Myocyte (in vitro differentiated cells): ENCODE measurements at regions not wholly inside any gene's neighbourhood (a gene's known extent, or its start where the extent isn't known, plus 50 kb on each side); places are given as distances from the start of the nearest gene placed in this dataset.

ENCODE experiments used
- DNase-seq: peaks from one replicate; pipeline ENCODE4 v3.0.0-alpha.2; 2012; ENCODE audit warnings: low read depth

DNA sequence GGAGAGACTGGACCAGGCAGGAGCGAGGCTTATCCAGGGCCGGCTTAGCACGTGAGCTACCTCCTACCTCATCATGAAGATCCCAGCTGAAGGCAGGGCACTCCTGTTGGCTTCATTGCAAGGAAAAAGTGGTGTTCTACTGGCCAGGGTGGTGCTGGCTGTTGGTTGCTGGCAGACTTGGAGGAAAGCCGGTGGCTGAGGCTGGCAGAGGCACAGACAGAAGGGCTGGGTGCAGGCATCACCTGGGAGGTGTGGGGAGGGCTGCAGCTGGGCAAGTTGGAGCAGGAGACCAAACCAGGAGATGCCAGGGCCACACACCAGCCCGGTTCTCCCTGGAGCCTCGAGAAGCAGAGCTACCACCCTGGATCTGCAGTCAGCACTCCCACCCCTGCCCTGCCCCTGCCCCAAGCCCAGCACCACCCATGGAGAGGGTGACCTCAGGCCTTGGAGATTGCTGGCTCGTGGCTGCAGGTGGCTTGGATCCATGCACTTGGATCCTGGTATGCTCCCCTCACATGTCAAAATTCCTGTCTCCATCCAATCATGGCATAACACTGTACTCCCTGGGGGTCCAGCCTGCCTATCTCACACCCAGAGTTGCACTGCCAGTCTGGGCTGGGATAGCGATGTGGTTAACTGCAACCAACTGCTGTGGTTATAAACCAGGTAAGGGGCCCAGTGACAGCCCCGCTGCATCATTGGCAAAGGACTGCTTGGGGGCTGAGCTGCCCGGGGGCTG, 49.7 kb downstream of the GLI2 start:
- DNase-seq: no peak

DNA sequence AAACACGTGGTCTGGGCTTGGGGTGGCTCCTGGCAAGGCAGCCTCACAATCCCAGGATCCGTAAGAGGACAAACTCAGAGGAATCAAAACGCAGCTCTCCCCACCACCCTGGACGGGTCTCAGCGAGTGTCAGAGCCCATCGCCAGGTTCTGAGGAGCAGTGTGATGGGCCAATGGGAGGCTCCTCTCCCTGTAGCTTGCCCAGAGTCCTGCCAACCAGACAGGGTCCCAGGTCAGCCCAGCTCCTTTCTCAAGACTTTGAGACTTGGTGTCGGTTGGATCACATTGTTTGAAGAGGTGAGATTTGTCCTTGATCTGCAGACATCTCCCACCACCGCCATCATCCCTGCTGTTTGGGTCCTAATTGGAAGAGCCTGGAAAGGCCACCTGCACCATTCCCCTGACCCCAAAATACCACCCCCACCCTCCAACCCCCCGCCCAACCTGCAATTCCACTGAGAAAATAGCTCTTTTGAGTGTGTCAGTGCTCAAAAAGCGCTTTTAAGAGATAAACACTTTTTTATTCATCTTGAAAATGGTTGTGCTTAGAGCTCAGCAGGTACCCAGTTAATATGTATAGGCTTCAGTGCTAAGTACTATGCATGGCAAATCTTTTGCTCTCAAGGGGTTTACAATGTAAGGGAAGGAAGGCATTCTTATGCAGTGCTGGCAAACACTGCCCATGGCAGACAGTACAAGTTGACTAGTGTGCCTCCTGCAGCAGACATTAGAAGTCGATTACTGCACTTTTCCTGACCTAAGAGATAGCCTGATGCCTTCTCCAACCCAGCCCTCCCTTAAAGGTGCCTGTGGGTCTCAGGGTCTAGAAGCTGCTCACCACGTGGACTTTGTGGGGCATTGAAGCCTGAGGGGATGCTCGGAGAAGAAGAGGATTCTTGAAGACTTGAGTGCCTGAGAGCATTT, 50.6 kb downstream of the GLI2 start:
- no peak for DNase-seq

DNA sequence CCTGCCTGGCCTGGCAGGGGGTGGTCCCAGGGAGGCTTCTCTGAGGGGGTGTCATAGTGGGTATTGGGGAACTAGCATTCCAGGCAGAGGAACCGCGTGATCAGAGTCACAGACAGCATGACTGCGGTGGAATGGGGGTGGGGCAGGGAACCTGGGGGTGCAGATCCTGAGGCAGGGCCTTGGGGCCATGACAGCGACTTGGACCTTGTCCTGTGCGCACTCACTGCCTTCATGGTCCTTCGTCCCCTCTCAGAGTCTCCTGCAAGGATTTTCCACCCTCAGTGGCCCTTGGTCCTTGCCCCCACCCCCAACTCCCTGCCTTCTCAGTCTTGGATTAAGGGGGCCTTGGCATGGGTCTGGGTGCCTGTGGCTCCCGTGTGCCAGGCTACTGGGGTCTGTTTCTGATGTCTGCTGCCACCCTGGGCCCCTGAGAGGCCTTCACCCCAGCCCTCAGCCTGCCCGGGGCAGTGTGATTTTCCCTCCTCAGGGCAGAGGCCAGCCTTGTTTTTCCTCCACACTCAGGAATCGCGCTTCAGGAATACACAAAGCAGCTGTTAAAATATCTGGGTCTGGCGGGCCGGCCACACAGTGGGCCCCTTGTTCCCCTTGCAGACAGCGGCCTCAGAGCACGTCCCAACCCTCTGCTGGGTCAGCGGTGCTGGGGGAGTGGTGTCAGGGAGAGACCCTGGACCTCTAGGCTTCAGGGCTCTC, 51.6 kb downstream of the GLI2 start:
- DNase-seq: no peak

DNA sequence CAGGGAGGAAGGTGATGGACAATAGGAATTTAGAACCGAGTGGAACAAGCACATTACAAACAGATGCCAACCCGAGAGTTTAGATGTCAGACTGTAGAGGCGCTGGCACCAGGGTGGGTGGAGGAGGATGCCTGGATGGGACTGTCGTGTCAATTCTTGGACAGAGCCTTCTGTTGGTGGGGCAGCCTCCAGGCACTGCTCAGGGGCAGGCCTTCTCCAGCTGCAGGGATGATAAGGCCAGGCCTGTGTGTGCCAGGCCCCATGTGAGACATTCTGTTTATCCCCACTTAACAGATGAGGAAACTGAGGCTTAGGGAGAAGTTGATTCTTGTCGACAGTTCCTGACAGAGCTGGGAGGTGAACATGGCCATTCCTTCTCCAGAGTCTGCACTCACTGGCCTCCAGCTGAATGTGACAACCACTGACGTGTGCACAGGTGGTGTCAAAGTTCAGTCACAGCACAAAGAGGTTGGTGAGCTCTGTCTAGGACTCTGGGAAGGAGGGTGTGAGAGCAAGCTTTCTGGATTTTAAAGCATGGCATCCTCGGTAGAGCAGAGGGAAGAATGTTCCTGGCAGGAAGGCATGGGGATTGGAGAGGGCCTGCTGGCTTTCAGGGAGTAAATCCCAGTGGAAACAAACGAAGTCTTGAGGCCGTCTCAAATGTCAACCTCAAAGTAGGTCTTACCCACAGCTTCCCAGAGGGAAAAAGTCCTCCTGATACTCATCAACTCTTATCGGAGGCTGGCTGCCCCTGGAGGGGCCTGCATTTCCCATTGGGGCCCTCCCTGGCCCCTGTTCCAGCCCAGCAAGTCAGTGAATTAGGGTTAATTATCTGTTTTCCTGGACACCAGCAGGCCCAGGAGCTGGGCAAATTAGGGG, 52.4 kb downstream of the GLI2 start:
- DNase-seq: peak; percentile 28

DNA sequence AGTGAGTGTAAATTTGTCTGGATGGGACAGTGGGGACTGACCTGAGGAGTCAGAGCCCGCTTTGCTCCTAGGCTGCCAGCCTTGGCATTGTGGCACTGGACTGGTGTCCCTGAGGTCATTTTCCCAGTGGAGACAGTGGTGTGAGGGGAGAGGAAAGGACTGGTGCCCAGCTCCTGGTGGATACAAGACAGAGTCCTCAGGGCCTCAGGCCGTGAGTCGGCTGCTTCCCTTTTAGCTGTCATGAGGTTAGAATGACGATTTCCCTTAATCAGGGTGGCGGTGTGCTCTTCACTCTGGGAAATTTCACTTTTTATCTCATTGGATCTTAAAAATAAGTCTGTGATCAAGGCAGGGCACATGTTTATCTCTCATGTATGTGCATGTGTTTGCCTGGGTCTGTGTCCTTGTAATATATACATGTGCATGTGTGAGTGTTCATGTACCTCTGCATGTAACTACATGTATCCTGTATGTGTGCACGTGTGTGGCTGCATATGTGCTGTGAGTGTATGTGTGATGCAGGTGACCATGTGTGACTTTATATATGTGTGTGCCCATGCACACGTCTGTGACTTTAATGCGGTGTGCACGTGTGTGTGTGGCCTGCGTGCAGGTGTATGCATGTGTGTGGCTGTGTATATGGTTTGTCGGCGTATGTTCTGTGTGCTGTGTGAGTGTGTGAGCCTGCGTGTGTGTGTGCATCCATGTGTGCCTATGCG, 55.7 kb downstream of the GLI2 start:
- DNase-seq: no peak

DNA sequence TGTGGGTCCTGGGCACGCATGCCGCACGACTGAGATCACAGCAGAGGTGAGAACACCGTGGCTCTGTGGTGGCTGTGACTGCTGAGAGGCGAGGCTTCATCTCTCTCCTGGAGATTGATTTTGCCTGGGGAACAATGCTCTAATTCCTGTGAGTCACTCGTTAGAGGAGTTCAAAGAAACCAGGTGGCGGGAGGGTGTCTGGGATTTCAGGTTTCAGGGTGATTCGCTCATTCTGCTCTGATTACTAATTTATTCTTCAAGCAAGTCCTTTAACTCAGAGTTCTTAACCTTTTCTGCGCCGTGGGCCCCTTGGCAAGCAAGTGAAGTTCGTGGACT, 56.3 kb downstream of the GLI2 start:
- no peak for DNase-seq

DNA sequence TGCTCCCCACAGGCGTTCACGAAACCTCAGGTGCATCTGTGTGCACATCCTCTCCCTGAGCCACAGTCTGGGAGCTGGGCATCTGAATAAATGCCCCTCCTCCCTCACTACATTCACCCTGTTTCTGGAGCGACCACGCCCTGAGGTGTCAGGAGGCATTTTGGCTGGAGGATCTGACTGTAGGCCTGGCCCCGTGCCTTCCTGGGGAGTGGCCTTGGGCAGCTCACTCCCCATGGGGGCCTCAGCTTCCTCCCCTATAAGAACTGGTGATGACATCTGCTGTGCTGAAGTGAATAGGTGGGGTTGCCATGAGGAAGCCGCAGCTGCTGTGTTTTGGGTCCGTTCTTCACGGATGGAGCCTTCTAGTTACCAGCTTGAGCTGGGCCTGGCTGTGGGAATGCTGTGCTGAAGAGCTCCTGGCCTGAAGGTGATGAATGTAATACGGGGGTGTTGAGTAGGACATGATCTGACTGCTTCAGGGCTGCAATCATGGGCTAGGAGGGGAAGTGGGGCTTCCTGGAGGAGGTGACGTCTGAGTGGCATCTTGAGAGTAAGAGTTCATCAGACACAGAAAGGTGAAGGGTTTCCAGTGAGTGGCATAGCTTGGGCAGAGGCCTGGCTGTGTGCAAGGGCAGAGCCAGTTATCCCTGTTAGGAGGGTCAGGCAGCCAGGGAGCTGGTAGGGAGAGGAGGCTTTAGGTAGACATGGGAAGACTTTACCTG, 58.2 kb downstream of the GLI2 start:
- DNase-seq: no peak

DNA sequence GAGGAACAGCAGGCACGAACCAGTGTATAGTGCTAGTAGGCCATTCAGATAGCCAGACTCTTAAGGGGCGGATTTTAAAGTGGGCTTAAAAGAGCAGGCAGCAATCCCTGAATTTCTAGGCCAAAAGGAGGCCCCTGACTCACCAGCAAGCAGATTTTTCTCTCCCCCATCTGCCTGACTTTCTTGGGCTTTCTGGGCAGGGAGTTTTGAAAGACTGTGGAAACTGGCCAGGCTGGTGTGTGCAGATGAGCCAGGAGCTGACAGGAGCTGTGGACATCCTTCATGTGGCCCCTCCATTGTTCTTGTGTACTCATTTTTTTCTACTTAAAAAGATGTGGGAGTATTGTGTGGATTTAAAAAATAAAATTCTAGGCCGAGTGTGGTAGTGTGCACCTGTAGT, 59.0 kb downstream of the GLI2 start:
- DNase-seq: no peak

DNA sequence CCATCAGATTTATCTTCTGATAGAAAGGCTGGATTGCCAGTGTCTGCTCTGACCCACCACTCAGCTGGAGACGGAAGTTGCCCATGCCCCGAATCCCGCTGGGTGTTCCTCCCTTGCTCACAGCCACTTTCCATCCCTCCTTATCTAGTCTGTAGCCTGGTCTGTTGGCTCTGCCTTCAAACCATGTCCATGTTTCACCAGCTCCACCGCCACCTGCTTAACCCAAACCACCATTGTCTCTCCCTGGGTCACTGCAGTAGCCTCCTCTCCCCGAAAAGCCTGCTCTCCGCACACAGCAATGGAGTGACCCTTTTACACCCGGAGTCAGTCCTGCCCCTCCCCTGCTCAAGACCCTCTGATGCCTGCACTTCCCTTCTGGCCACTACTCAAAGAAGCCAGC, 60.4 kb downstream of the GLI2 start:
- no peak for DNase-seq

DNA sequence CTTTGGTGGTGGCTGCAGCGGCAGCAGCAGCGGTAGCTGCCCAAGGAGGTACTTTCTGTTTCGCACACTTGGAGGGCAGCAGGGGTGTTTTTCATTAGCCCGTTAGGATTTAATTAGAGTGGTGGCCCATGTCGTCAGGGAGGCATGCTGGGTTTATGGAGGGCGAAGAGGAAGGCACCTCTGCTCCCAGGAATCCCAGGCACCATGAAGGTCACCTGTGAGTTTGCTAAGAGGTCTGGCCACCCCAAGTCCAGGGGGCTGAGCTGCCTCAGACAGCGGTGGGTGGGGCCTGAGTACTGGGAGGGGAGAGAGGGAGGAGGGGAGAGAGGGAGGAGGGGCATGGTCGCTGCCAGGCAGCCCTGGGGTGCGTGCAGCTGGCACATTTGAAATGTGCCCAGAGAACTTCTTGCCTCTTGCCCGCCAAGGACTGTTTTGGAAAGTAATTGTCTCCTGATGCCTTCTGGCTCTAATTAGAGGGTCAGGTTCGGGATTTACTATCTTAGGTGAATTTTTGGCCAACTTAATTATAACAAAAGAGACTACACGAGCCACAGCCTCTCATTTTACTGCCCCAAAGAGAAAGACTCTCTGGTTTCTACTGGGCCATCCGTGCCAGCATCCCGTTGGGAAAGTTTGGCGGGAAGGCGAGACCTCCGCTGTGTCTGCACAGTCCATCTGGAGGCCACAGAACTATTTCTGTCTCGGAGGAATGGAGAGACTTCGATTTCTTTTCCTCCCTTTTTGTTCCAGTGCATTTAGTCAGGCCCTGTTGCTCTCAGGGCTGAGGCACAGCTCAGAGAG, 62.0 kb downstream of the GLI2 start:
- no peak for DNase-seq

DNA sequence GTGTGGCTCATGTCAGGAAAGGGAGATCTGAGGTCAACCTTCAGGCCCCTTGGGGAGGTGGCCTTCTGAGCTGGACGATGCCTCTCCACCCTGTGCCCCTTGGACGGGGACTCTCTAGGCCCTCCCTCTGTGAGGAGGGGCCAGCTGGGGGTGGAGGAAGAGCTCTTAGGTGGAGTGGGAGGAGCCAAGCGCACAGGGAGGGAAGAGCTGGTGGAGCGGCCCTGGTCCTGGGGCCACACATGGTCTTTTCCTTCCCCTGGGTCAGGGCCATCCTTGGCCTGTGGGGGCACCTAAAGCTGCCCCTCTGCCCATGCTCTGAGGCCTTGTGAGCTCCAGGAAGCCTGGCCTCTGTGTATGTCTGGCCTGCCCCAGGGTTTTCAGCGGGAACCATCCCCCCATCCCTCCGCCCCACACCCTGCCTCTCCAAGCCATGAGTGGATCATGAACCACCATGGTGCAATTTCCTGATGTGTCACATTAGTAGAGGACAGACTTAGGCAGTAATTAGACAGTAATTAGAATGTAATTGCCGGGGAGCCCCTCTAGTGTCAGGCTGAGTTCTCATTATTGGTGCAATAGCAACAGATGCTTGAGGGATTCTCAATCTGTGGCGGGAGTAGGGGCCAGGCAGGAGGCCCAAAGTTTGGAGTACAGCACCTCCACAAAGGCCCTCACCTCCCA, 63.0 kb downstream of the GLI2 start:
- no peak for DNase-seq

DNA sequence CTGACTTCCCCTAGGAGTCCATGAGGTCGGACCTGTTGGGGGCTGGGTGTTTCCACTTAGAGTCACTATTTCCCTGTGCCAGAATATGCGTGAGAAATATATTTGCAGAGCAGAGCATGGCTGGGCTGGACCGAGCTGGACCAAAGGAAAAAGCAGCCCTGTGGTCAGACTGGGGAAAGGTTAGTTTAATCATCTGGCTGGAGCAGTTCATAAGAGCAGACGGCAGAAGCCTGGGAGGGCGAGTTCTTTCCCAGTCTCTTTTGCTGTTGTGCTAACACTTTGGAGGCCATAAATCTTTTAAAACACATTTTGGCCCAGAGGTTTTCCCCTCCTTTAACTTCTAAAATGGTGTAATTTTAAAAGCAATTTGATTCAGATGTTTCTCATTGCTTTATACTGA, 66.5 kb downstream of the GLI2 start:
- no peak for DNase-seq

DNA sequence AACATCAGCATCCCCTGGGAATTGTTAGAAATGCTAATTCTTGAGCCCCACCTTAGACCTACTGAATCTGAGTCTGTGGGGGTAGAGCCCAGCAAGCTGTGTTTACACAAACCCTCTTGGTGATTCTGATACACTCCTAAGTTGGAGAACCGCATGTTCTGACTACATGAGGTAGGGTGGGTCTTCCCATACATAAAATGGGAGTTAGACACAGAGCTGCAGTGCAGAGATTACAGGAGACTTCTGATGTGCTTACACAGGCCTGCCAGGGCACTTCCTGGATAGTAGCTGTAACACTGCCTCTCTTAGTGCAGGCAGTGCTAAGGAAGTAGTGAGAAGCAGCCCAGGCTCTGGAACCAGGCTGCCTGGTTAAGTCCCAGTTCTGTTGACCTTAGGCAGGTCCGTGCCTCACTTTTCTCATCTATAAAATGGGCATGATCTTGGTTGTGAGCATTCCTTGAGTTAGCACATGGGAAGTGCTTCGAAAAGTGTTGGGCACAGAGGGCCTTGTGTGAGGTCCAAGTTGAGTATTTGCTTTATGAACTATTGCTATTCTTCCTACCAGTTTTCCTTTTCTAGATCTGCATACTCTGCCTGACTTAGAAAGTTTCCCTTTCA, 67.3 kb downstream of the GLI2 start:
- no peak for DNase-seq

DNA sequence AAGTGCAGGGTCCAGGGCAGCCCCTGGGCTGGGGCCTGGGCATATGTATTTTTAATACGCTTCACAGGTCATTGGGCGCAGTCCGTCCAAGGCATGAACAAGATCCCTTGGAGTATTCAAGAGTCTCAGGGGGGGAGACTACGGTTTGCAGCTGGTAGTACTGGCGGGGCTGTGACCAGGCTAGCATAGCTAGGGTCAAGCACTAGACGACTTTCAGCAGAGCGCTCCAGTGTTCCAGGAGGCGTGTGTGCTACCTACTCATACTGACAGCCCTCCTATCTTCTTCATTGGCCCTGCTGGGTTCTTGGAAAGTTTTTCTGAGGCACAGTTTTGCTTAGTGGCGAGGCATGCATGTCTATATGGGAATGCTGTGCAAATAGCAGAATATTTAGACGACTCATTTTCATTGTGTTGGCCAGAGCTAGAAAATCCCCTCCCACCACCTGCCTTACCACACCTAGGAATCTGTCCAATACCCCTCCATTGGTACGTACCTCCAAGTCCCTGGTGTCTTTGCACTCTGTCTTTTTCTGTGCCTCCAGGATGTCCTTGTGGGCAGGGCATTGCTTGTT, 68.2 kb downstream of the GLI2 start:
- no peak for DNase-seq

DNA sequence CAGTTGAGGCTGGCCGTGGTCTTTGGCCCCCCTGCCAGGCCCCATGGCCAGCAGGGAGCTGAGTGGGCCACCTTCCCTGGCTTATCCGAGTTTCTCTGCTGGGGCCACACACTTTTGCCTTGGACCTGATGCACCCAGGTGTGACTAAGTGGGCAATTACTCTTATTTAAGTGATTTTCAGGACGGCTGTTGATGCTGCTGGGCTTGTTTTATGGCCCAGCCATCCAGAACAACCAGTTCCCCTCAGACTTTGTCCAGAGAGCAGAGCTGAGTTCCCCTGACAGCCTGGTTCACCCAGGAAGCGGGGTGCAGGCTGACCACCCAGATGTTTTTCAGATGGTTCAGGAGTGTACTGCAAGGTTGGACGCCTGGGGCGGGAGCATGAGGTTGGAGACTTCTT, 68.8 kb downstream of the GLI2 start:
- no peak for DNase-seq

DNA sequence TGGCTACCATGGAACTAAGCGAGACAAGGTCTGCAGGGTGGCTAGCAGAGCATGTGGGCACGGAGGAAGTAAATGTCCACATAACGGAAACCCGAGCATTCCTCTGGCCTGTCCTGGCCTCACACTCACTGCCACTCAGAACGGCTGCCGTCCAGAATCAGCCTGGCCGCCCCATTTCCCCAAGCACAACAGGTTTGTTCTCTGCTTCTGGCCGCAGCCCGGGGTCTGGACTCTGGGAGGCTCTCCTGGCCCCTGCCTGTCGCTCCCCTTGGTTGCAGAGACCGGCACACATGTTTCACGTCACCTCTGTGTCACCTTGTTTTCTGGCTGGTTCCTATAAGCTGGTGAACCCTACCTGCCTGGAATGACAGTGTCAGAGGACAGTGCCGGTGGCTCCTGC, 69.3 kb downstream of the GLI2 start:
- no peak for DNase-seq

DNA sequence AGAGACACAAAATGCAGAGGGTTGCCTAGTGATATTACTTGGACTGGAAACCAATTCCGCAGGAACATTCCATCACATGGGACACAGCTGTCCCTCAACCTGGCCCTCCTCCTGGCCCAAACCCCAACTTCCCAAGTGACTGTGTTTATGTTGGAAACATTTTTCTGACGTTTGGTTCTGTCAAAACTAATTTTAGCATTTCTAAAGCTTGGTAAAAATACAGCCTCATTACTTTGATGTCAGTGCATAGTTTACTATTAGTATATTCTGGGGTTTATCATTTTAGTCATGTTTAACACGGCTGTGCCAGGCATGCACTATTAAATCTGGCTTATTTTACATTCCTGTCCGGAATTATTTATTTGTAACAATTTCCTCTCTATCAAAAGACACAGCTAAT, 69.9 kb downstream of the GLI2 start:
- DNase-seq: no peak

DNA sequence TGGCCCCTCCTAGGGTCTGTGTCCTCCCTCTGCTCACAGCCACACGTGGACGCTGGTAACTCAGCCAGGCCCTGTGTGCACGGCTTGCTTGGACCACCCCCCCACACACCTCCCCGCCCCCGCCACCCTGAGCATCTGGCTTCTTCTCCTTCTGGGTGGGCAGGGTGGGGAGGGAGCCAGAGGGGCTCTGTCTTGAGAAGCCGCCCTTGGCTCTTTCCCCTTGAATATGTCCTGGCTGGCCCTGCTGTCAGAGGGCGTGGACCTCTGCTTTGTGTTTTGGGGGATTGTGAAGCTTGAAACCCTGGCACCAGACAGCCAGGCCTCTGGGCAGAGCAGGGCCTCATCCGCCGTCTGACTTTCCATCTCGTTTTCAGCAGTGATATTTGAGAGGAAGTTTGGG, 72.1 kb downstream of the GLI2 start:
- DNase-seq: no peak
